ENCODE measurements at regions not wholly inside any gene's neighbourhood (a gene's known extent, or its start where the extent isn't known, plus 50 kb on each side); places are given as distances from the start of the nearest gene placed in this dataset.

GRCh38 chr3:187586226-187586625 lies 84.0 kb downstream of the SST start:
- H3K79me2 ChIP-seq (ENCODE audit: control insufficient read depth in 1 of 2, insufficient read depth in 2 of 2, low read length in 2 of 2), result no peaks in the 10 kb centered on the region
- no peaks in the 10 kb centered on the region for H3K23me2 ChIP-seq (ENCODE audit: low read depth, low read length)
- no peak for DNase-seq (ENCODE audit: low read depth in 1 of 2, low spot score in 2 of 2)
- no peak overlapping the region for H2BK12ac ChIP-seq (ENCODE audit: low read depth, low read length)
- no peaks in the 10 kb centered on the region for H4K20me1 ChIP-seq (replicated peaks in 1 of 2; ENCODE audit: control insufficient read depth in 1 of 2, insufficient read depth in 2 of 2, low read length in 2 of 2)
- no peaks in the 10 kb centered on the region for H3K36me3 ChIP-seq (ENCODE audit: control insufficient read depth in 2 of 4, insufficient read depth in 4 of 4, low read length in 3 of 4)
- no peak overlapping the region for H4K91ac ChIP-seq (replicated peaks; ENCODE audit: insufficient read length, low read length)
- H3K14ac ChIP-seq (ENCODE audit: insufficient read length), result no peak overlapping the region
- no peak for FAIRE-seq
- no peak overlapping the region for H3K56ac ChIP-seq (replicated peaks; ENCODE audit: insufficient read length, low read depth, low read length)
- CTCF ChIA-PET (ENCODE audit: partially characterized antibody), result interaction anchor here (1.1 kb wide), 1 partner anchor 266 kb away, joined by 3 read pairs; no protein-coding TSS in a partner anchor
- H2BK5ac ChIP-seq (ENCODE audit: low read depth, low read length), result no peak overlapping the region
- H3K27me3 ChIP-seq (replicated peaks in 1 of 4; ENCODE audit: control insufficient read depth in 3 of 4, extremely low read depth in 1 of 4, insufficient read depth in 3 of 4, low read length in 3 of 4), result no peaks in the 10 kb centered on the region
- POLR2A ChIA-PET (ENCODE audit: partially characterized antibody), result no interaction called here
- H3K4me2 ChIP-seq (ENCODE audit: insufficient read depth in 1 of 2, low read depth in 2 of 2, low read length in 2 of 2), result no peak overlapping the region
- H3K23ac ChIP-seq (ENCODE audit: insufficient read length), result no peak overlapping the region
- H2AFZ ChIP-seq (ENCODE audit: low read length), result no peak overlapping the region
- no peak overlapping the region for H4K5ac ChIP-seq (ENCODE audit: insufficient read length, low read depth, low read length)
- no peaks in the 10 kb centered on the region for H3K9me3 ChIP-seq (ENCODE audit: insufficient read depth in 2 of 2, low read depth in 1 of 2, low read length in 1 of 2)
- H2BK120ac ChIP-seq (replicated peaks; ENCODE audit: low read depth, low read length), result no peak overlapping the region
- peaks cover 0 to 2% (median under 1%) of the 10 kb centered on the region in 4 experiments; a peak in 2 of 7 replicates for H3K4me1 ChIP-seq (replicated peaks in 1 of 4; ENCODE audit: control insufficient read depth in 3 of 4, insufficient read depth in 4 of 4, low read length in 3 of 4)
- H3K27ac ChIP-seq (ENCODE audit: low read depth, low read length), result no peak overlapping the region
- no peak overlapping the region for H2AK5ac ChIP-seq (ENCODE audit: low read depth, low read length)
- no peak overlapping the region for H3K18ac ChIP-seq (ENCODE audit: extremely low read depth, low read length)
- H3K4ac ChIP-seq (replicated peaks; ENCODE audit: insufficient read length, low read depth, low read length), result no peak overlapping the region
- H3K4me3 ChIP-seq (ENCODE audit: extremely low read depth in 1 of 4, insufficient read depth in 2 of 4, low read depth in 3 of 4, low read length in 4 of 4), result no peak overlapping the region
- no peak overlapping the region for H2BK15ac ChIP-seq (ENCODE audit: low read length)
- H2BK20ac ChIP-seq (ENCODE audit: low read length), result no peak overlapping the region
- H4K8ac ChIP-seq (ENCODE audit: extremely low read depth, insufficient read depth, low read length), result no peak overlapping the region
- no peaks in the 10 kb centered on the region for H3K79me1 ChIP-seq (ENCODE audit: low read depth, low read length)
- no peak overlapping the region for H3K9ac ChIP-seq (replicated peaks in 1 of 4; ENCODE audit: extremely low read depth in 1 of 4, low read depth in 3 of 4, low read length in 3 of 4)
- TF ChIP-seq CBX8 (IDR thresholded peaks at IDR 0.05; ENCODE audit: borderline replicate concordance, low read depth, low read length) (no peak), CBX5 (IDR thresholded peaks at IDR 0.05; ENCODE audit: low read depth, low read length) (no peak), TAF7 (optimal IDR thresholded peaks at IDR 0.05; ENCODE audit: borderline replicate concordance, low read depth, low read length) (no peak), MAX (IDR thresholded peaks at IDR 0.05) (no peak)

Data from H1 (cell line).